Heart left ventricle (tissue), 16 donors: ENCODE measurements at regions not wholly inside any gene's neighbourhood (a gene's known extent, or its start where the extent isn't known, plus 50 kb on each side); places are given as distances from the start of the nearest gene placed in this dataset.

ENCODE experiments used
- ATAC-seq, 4 donors: fragments of 200-7000 bp; cut with Tn5 transposase; one replicate each; pipeline ENCODE4 v1.9.1; 2020 to 2022; ENCODE audit warnings: moderate library complexity in 4 of 4, mild to moderate bottlenecking in 3 of 4, moderate number of reproducible peaks in 1 of 4
- DNase-seq, 5 donors: peaks; one replicate each; pipeline ENCODE4 v3.0.0-alpha.2; 2020
- H3K27ac ChIP-seq, 12 donors: fragments of 200-600 bp; sonication (generic) in 4 of 12; one replicate each; pipeline versions ENCODE4 v1.5.0 to v1.8.0; 2016 to 2022; ENCODE audit warnings: mild to moderate bottlenecking in 2 of 12
- H3K27me3 ChIP-seq, 9 donors: fragments of 200-600 bp; sonication (generic) in 2 of 9; one replicate each; pipeline versions ENCODE4 v1.5.1 to v1.8.0; 2016 to 2022; ENCODE audit warnings: mild to moderate bottlenecking in 3 of 9
- H3K36me3 ChIP-seq, 9 donors: fragments of 200-600 bp; sonication (generic) in 2 of 9; one replicate each; pipeline versions ENCODE4 v1.5.0 to v1.8.0; 2018 to 2022; ENCODE audit warnings: mild to moderate bottlenecking in 2 of 9
- H3K4me1 ChIP-seq, 12 donors: fragments of 200-600 bp; sonication (generic) in 4 of 12; one replicate each; pipeline versions ENCODE4 v1.5.0 to v1.8.0; 2016 to 2022; ENCODE audit warnings: mild to moderate bottlenecking in 3 of 12
- H3K4me3 ChIP-seq, 12 donors: fragments of 200-600 bp; sonication (generic) in 4 of 12; one replicate each; pipeline versions ENCODE4 v1.5.0 to v1.8.0; 2017 to 2022; ENCODE audit warnings: mild to moderate bottlenecking in 9 of 12, moderate library complexity in 4 of 12
- H3K9me3 ChIP-seq, 12 donors: fragments of 200-600 bp; sonication (generic) in 4 of 12; one replicate each; pipeline versions ENCODE4 v1.5.0 to v1.8.0; 2016 to 2022; ENCODE audit warnings: mild to moderate bottlenecking in 1 of 12
- CTCF ChIP-seq, 12 donors: fragments of 200-600 bp; sonication (generic) in 4 of 12; IDR thresholded peaks; one replicate each; pipeline versions ENCODE4 v1.5.0 to v1.8.0; 2018 to 2022; ENCODE audit warnings: antibody characterized with exemption in 12 of 12, mild to moderate bottlenecking in 5 of 12
- POLR2A ChIP-seq, 2 donors: fragments of 450-650 bp; IDR thresholded peaks; one replicate each; pipeline ENCODE4 v1.6.1; 2017; ENCODE audit warnings: antibody characterized with exemption in 2 of 2, mild to moderate bottlenecking in 2 of 2, moderate library complexity in 2 of 2
- WGBS, 4 donors: extraction: QIAGEN DNeasy Blood & Tissue Kit in 2 of 4; methylation state at CpG; one replicate each; pipeline versions ENCODE4 v1.1.5 to v1.1.7; 2013 to 2018; 5-methylcytosine and 5-hydroxymethylcytosine counted together
- intact Hi-C, 10 donors: fragments of 100-400 bp; cut with DNase I; formaldehyde crosslinking; loops; one replicate each; pipeline versions ENCODE4 v1.11.1 to v1.14.2; 2022
- donor health status: ischemic (EF 13 %, LVEDD 7.1; RV severe dilation, severe dysfunction).
- donor health status: healthy with polysubstance abuse.
- donor health status: DM: no; HTN: yes; CAD: no.
- donor health status: DM: no; HTN: no; CAD: no.
- donor health status: ischemic (EF 25% LVEDD 6.9; RV normal size, moderate dysfunction).
- donor health status: ischemic (EF 25% LVEDD 5.7; RV mildly dilated, moderate dysfunction).
- donor health status: healthy.
- donor health status: DM: yes; HTN: yes; CAD: no.
- donor health status: ischemic (EF 35%, LVEDD 5.7; RV mildly dilated, moderate dysfunction).
- donor health status: nonischemic (EF 11% LVEDD 7.7; RV severe dilation, severe dysfunction).
- donor health status: DM: yes; HTN: yes; CAD: no.
- donor health status: PGD.
- donor health status: ischemic (EF 29% LVEDD 5.4; RV normal size, mild dysfunction).
- donor health status: nonischemic (EF 23%, LVEDD 6.1; RV moderate dilation, normal function).

GRCh38 chr10:88179831-88180230, 316.4 kb downstream of the PTEN start:
- Histone ChIP-seq H3K4me1 (no peaks in the 10 kb centered on the region), H3K36me3 (no peaks in the 10 kb centered on the region), H3K4me3 (no peak overlapping the region), H3K27me3 (no peaks in the 10 kb centered on the region), H3K27ac (no peak overlapping the region), H3K9me3 (peaks cover 0 to 28% (median 5%) of the 10 kb centered on the region in 12 donors)
- 84 to 90% (median 86%) methylated on average over 3 of the region's 3 CpGs for WGBS, 4 donors
- TF ChIP-seq POLR2A (IDR thresholded peaks at IDR 0.05) = no peak
- TF ChIP-seq CTCF (IDR thresholded peaks at IDR 0.05) = no peak
- no peak for ATAC-seq
- intact Hi-C loops = no loop called here
- no peak for DNase-seq

DNA sequence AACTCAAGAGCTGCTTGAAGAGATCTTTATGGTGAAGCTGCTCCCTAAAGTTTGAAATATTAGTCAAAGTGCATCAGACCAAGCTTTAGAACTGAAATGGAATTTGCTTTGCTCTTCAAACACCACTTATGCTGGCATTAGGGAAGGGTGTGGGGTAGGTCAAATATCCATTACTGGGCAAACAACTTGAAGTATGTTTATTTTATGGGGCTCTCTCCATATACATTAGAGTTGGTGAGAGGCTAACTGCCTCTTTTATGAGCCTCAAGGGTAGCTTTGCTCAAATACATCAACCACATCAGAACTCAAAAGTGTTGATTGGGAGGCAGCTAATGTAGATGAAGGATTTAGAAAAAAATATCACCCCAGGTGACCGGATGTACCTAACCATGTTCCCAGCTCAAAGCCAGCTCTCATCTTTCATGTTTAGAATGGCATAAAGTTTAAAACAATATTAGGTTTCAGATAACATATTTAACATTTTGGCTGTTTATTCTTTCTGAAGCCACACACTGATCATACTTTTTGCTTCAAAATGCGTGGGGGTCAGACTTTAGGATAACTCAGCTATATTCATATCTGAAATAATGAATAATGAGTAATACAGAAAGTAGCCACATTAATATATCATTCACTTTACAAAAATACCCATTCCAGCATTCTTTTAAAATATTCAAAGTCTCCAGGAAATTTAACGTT, 318.6 kb downstream of the PTEN start:
- 86 to 88% (median 88%) methylated on average over 3 of the region's 3 CpGs for WGBS, 4 donors
- ATAC-seq = no peak
- DNase-seq = no peak
- Histone ChIP-seq H3K4me1 (no peaks in the 10 kb centered on the region), H3K4me3 (no peak overlapping the region), H3K9me3 (peaks cover 0 to 7% (median 0%) of the 10 kb centered on the region in 12 donors), H3K27ac (no peak overlapping the region), H3K36me3 (no peaks in the 10 kb centered on the region), H3K27me3 (no peaks in the 10 kb centered on the region)
- intact Hi-C loops = no loop called here
- TF ChIP-seq POLR2A (IDR thresholded peaks at IDR 0.05) (no peak), CTCF (IDR thresholded peaks at IDR 0.05) (no peak)

- Histone ChIP-seq H3K36me3 (no peaks in the 10 kb centered on the region), H3K9me3 (peaks cover 0 to 2% (median 0%) of the 10 kb centered on the region in 12 donors), H3K4me1 (no peaks in the 10 kb centered on the region), H3K4me3 (no peak overlapping the region), H3K27ac (no peak overlapping the region), H3K27me3 (no peaks in the 10 kb centered on the region)
- DNase-seq (no peak), ATAC-seq (no peak)
- no peak for TF ChIP-seq CTCF (IDR thresholded peaks at IDR 0.05)
- intact Hi-C loops = no loop called here
Observed at GRCh38 chr10:88182601-88182930, 319.1 kb downstream of the PTEN start.

DNA sequence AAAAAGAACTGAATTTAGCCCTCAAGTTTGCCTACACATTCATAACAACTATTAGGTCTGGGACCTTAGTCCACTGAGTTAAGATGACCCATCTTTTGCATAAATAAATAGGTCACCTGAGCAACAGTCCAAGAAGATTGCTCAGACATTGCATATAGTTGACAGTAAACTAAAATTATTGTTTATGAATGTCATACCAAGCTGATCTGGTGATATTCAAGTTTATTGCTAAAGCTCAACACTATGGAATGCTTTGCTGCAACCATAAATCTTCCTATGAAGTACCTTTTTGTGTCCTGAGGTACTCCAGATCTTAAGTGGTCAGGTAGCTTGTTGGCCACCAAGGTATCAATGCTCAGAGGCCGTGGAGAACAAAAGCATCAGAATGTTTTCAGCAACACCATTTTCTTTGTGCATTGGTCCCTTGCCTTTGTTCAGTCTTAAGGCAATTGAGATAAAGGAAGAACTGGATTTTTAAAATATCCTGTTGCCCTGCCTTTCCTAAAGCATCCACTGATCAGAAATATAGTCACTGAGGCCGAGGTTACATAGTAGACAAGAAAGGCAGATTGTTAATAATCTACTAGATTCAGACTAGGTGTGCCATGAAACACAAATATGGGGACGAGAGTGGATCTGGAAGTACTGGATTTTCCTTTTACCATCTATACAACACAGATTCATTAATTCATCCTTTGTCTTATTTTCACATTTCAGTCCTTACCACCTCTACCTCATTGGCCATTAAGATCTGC, 321.3 kb downstream of the PTEN start:
- WGBS, 4 donors = 90 to 96% (median 91%) methylated on average over 3 of the region's 3 CpGs
- H3K27ac ChIP-seq = no peak overlapping the region
- TF ChIP-seq CTCF (IDR thresholded peaks at IDR 0.05) = no peak
- TF ChIP-seq POLR2A (IDR thresholded peaks at IDR 0.05) = no peak
- ATAC-seq = no peak
- H3K36me3 ChIP-seq = no peaks in the 10 kb centered on the region
- intact Hi-C loops = no loop called here
- no peak for DNase-seq
- H3K4me3 ChIP-seq = no peak overlapping the region
- no peaks in the 10 kb centered on the region for H3K4me1 ChIP-seq
- H3K27me3 ChIP-seq = no peaks in the 10 kb centered on the region
- no peaks in the 10 kb centered on the region for H3K9me3 ChIP-seq
